Tibial nerve (tissue), 4 donors: ENCODE measurements at regions not wholly inside any gene's neighbourhood (a gene's known extent, or its start where the extent isn't known, plus 50 kb on each side); places are given as distances from the start of the nearest gene placed in this dataset.

ENCODE experiments used
- DNase-seq, 2 donors: peaks; one replicate each; pipeline ENCODE4 v3.0.0-alpha.2; 2019; ENCODE audit warnings: low spot score in 2 of 2
- H3K27ac ChIP-seq, 4 donors: fragments of 200-600 bp; sonication (generic) in 3 of 4; one replicate each; pipeline ENCODE4 v1.5.1; 2017 to 2019; ENCODE audit warnings: mild to moderate bottlenecking in 1 of 4
- H3K27me3 ChIP-seq, 2 donors: fragments of 200-600 bp; sonication (generic) in 1 of 2; one replicate each; pipeline versions ENCODE4 v1.5.1 to v1.6.0; 2017 to 2019
- H3K36me3 ChIP-seq, 3 donors: fragments of 200-600 bp; sonication (generic); one replicate each; pipeline ENCODE4 v1.5.1; 2018 to 2019
- H3K4me1 ChIP-seq, 4 donors: fragments of 200-600 bp; sonication (generic) in 3 of 4; one replicate each; pipeline ENCODE4 v1.5.1; 2017 to 2019
- H3K4me3 ChIP-seq, 4 donors: fragments of 200-600 bp; sonication (generic) in 3 of 4; one replicate each; pipeline ENCODE4 v1.5.1; 2017 to 2019; ENCODE audit warnings: mild to moderate bottlenecking in 1 of 4, moderate library complexity in 1 of 4
- H3K9me3 ChIP-seq, 4 donors: fragments of 200-600 bp; sonication (generic) in 3 of 4; one replicate each; pipeline ENCODE4 v1.5.1; 2017 to 2019
- EP300 ChIP-seq, 2 donors: sonication (generic); formaldehyde crosslinking; IDR thresholded peaks; one replicate each; pipeline ENCODE4 v1.6.1; 2017; ENCODE audit warnings: antibody characterized with exemption in 2 of 2, mild to moderate bottlenecking in 1 of 2
- POLR2A ChIP-seq, 2 donors: fragments of 450-650 bp; IDR thresholded peaks; one replicate each; pipeline ENCODE4 v1.6.1; 2017; ENCODE audit warnings: antibody characterized with exemption in 2 of 2, mild to moderate bottlenecking in 2 of 2, moderate library complexity in 2 of 2
- WGBS, 2 donors: methylation state at CpG; one replicate each; pipeline ENCODE4 v1.1.5; 2018; 5-methylcytosine and 5-hydroxymethylcytosine counted together
- TF ChIP-seq, protein P1 (sequence below), 5 experiments: fragments of 200-600 bp in 3 of 5; fragments of 450-650 bp in 2 of 5; sonication (generic) in 3 of 5; IDR thresholded peaks; one replicate each; pipeline ENCODE4 v1.5.1; 2016 to 2019; ENCODE audit warnings: antibody characterized with exemption in 5 of 5, mild to moderate bottlenecking in 3 of 5, moderate library complexity in 2 of 5

DNA sequence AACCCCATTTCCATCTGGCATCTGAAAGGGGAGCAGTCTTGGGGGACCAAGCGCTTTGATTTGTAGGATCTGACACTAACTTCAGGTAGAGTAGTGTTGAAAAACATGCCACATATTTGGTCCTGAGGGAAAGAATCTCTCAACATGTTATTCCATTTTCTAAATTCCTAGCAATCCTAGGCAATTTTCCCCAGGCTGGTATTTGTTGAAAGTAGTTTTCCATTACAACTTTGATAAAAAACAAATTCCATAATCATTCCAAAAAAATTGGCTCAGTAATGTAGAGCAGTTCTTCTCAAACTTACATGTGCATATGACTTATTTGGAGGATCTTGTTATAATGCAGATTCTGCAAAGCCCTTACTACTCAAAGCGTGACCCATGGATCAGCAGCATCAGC is 477.9 kb downstream of the ACTL7B start:
- no peak overlapping the region for H3K27ac ChIP-seq
- 95 to 100% methylated on average over 2 of the region's 2 CpGs for WGBS, 2 donors
- TF ChIP-seq POLR2A (IDR thresholded peaks at IDR 0.05) (no peak), EP300 (IDR thresholded peaks at IDR 0.05) (no peak)
- TF ChIP-seq, protein P1, sequence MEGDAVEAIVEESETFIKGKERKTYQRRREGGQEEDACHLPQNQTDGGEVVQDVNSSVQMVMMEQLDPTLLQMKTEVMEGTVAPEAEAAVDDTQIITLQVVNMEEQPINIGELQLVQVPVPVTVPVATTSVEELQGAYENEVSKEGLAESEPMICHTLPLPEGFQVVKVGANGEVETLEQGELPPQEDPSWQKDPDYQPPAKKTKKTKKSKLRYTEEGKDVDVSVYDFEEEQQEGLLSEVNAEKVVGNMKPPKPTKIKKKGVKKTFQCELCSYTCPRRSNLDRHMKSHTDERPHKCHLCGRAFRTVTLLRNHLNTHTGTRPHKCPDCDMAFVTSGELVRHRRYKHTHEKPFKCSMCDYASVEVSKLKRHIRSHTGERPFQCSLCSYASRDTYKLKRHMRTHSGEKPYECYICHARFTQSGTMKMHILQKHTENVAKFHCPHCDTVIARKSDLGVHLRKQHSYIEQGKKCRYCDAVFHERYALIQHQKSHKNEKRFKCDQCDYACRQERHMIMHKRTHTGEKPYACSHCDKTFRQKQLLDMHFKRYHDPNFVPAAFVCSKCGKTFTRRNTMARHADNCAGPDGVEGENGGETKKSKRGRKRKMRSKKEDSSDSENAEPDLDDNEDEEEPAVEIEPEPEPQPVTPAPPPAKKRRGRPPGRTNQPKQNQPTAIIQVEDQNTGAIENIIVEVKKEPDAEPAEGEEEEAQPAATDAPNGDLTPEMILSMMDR (IDR thresholded peaks at IDR 0.05): no peak
- H3K4me3 ChIP-seq: no peak overlapping the region
- DNase-seq: no peak
- no peaks in the 10 kb centered on the region for H3K4me1 ChIP-seq
- H3K27me3 ChIP-seq: no peaks in the 10 kb centered on the region
- peaks cover 0 to 13% (median 0%) of the 10 kb centered on the region in 4 donors for H3K9me3 ChIP-seq
- no peaks in the 10 kb centered on the region for H3K36me3 ChIP-seq

GRCh38 chr9:108377382-108377781 is 478.4 kb downstream of the ACTL7B start:
- Histone ChIP-seq H3K27ac (no peak overlapping the region), H3K9me3 (peaks cover 0 to 18% (median 0%) of the 10 kb centered on the region in 4 donors), H3K4me1 (no peaks in the 10 kb centered on the region), H3K36me3 (no peaks in the 10 kb centered on the region), H3K4me3 (no peak overlapping the region), H3K27me3 (no peaks in the 10 kb centered on the region)
- 76 to 80% methylated on average over 3 of the region's 3 CpGs for WGBS, 2 donors
- TF ChIP-seq, protein P1 (IDR thresholded peaks at IDR 0.05): no peak
- TF ChIP-seq POLR2A (IDR thresholded peaks at IDR 0.05): no peak
- TF ChIP-seq EP300 (IDR thresholded peaks at IDR 0.05): no peak
- no peak for DNase-seq

DNA sequence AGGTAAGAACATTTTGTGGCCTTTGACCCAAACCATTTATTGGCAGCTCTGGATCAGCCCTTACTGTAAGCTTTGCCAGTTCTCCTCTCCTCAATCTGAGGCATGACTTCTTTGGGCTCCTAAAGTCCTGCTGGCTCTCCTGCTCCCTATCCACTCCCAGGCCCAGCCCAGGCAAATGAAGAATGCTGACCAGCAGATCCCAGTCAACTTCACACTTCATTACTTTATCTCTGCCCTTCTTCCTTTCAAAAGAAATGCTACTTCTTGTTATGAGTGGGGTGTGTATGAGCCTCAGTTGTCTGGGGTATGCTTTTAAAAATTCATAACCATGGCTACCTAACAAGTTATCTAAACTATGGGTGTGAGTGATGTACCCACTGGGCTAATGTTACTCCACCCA is 479.6 kb downstream of the ACTL7B start:
- TF ChIP-seq, protein P1 (IDR thresholded peaks at IDR 0.05): no peak
- TF ChIP-seq POLR2A (IDR thresholded peaks at IDR 0.05) (no peak), EP300 (IDR thresholded peaks at IDR 0.05) (no peak)
- H3K27ac ChIP-seq: no peak overlapping the region

DNA sequence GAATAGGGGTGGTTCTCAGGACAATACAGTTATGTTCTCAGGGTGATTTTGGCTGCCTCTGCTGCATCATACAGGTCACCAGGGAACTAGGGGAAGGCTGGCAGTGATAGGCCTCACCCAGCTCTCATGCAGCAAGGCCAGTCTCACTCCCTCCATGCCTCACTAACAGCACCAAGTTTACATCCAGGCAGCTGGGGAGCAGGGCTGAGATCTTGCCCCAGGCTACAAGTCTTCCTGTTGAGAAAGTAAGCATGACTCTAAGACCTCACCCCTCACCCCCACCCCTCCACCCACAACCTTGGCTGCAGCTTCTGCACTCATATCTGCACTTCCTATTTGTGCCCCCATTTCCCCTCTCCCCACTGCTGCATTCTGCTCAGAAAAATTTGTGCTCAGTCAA is 481.2 kb downstream of the ACTL7B start:
- Histone ChIP-seq H3K4me1 (no peaks in the 10 kb centered on the region), H3K27me3 (no peaks in the 10 kb centered on the region), H3K4me3 (no peak overlapping the region), H3K36me3 (no peaks in the 10 kb centered on the region), H3K9me3 (peaks cover 0 to 26% (median 1%) of the 10 kb centered on the region in 4 donors), H3K27ac (no peak overlapping the region)
- TF ChIP-seq, protein P1 (IDR thresholded peaks at IDR 0.05): no peak
- TF ChIP-seq EP300 (IDR thresholded peaks at IDR 0.05): no peak
- no peak for TF ChIP-seq POLR2A (IDR thresholded peaks at IDR 0.05)
- no peak for DNase-seq

More for the DNA sequence above, 479.6 kb downstream of the ACTL7B start:
- Histone ChIP-seq H3K4me1 (no peaks in the 10 kb centered on the region), H3K27me3 (no peaks in the 10 kb centered on the region), H3K36me3 (no peaks in the 10 kb centered on the region), H3K9me3 (peaks cover 0 to 20% (median 0%) of the 10 kb centered on the region in 4 donors), H3K4me3 (no peak overlapping the region)
- DNase-seq: no peak

GRCh38 chr9:108367188-108367587 is 488.6 kb downstream of the ACTL7B start:
- Histone ChIP-seq H3K27ac (no peak overlapping the region), H3K4me1 (no peaks in the 10 kb centered on the region), H3K4me3 (no peak overlapping the region), H3K9me3 (peaks cover 0 to 12% (median 1%) of the 10 kb centered on the region in 4 donors), H3K36me3 (no peaks in the 10 kb centered on the region), H3K27me3 (no peaks in the 10 kb centered on the region)
- no peak for TF ChIP-seq POLR2A (IDR thresholded peaks at IDR 0.05)
- TF ChIP-seq, protein P1 (IDR thresholded peaks at IDR 0.05): no peak
- TF ChIP-seq EP300 (IDR thresholded peaks at IDR 0.05): no peak
- no peak for DNase-seq
